Nephron (organoid): ENCODE measurements at regions not wholly inside any gene's neighbourhood (a gene's known extent, or its start where the extent isn't known, plus 50 kb on each side); places are given as distances from the start of the nearest gene placed in this dataset.

Experiments used
- H3K27ac Mint-ChIP-seq, 3 experiments: 2 replicates each; pipeline ENCODE4 v1.8.0; 2020; ENCODE audit warnings: mixed read lengths in 3 of 3, mild to moderate bottlenecking in 2 of 3, moderate library complexity in 1 of 3
- H3K27me3 Mint-ChIP-seq: 2 replicates; pipeline ENCODE4 v1.8.0; 2021; ENCODE audit warnings: low read depth, mild to moderate bottlenecking, moderate library complexity, mixed read lengths
- H3K36me3 Mint-ChIP-seq: 2 replicates; pipeline ENCODE4 v1.8.0; 2020; ENCODE audit warnings: low read depth, mixed read lengths
- H3K4me1 Mint-ChIP-seq: 2 replicates; pipeline ENCODE4 v1.8.0; 2020; ENCODE audit warnings: mixed read lengths
- H3K4me3 Mint-ChIP-seq, 3 experiments: 2 replicates each; pipeline ENCODE4 v1.8.0; 2020; ENCODE audit warnings: mild to moderate bottlenecking in 3 of 3, mixed read lengths in 3 of 3, moderate library complexity in 2 of 3
- H3K9me3 Mint-ChIP-seq: 2 replicates; pipeline ENCODE4 v1.8.0; 2020; ENCODE audit warnings: mixed read lengths
- TF ChIP-seq, protein P1 (sequence below), 3 experiments: fragments of 200-600 bp; sonication (generic); IDR thresholded peaks; one replicate each; pipeline ENCODE4 v1.5.0; 2021; ENCODE audit warnings: antibody characterized with exemption in 3 of 3; ENCODE audit not compliant: unreplicated experiment in 3 of 3

DNA sequence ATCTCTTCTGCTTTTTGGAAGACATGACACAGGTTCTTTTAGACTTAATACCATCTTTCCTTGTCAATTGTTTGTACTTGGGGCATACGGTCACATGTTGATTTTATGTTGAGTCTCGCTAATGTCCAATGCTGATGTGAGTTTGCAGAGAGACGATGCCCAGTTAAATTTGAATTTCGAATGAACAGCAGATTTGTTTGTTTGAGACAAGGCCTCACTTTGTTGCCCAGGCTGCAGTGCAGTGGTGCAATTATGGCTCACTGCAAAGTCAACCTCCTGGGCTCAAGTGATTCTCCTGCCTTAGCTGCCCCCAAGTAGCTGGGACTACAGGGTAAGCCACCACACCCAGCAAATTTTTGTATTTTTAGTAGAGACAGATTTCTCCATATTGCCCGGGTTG, 473.5 kb downstream of the RIT2 start:
- Mint-ChIP-seq H3K4me1 (no peaks in the 10 kb centered on the region), H3K36me3 (no peaks in the 10 kb centered on the region), H3K27me3 (no peaks in the 10 kb centered on the region), H3K9me3 (no peaks in the 10 kb centered on the region), H3K27ac (no peak overlapping the region), H3K4me3 (no peak overlapping the region)
- TF ChIP-seq, protein P1, sequence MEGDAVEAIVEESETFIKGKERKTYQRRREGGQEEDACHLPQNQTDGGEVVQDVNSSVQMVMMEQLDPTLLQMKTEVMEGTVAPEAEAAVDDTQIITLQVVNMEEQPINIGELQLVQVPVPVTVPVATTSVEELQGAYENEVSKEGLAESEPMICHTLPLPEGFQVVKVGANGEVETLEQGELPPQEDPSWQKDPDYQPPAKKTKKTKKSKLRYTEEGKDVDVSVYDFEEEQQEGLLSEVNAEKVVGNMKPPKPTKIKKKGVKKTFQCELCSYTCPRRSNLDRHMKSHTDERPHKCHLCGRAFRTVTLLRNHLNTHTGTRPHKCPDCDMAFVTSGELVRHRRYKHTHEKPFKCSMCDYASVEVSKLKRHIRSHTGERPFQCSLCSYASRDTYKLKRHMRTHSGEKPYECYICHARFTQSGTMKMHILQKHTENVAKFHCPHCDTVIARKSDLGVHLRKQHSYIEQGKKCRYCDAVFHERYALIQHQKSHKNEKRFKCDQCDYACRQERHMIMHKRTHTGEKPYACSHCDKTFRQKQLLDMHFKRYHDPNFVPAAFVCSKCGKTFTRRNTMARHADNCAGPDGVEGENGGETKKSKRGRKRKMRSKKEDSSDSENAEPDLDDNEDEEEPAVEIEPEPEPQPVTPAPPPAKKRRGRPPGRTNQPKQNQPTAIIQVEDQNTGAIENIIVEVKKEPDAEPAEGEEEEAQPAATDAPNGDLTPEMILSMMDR (IDR thresholded peaks at IDR 0.05; ENCODE audit: unreplicated experiment in 3 of 3): no peak

DNA sequence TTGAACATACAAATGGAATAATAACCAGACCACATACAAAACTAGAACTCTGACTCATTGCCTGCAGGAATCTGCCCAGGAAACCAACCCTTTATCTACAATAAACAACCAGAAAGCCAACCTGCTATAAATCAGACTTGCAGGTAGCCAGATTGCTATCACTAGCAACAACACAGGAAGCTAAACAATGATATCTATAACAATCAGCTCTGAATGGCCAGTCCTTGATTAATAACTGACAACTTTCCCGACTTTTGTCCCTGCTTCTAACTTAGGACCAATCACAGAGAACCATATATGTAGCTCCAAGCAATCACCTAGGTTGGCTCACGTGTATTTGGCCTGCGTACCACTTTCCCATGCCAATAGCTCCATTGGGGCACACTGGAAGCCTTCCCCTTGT, 470.8 kb downstream of the RIT2 start:
- no peak overlapping the region for H3K4me3 Mint-ChIP-seq

DNA sequence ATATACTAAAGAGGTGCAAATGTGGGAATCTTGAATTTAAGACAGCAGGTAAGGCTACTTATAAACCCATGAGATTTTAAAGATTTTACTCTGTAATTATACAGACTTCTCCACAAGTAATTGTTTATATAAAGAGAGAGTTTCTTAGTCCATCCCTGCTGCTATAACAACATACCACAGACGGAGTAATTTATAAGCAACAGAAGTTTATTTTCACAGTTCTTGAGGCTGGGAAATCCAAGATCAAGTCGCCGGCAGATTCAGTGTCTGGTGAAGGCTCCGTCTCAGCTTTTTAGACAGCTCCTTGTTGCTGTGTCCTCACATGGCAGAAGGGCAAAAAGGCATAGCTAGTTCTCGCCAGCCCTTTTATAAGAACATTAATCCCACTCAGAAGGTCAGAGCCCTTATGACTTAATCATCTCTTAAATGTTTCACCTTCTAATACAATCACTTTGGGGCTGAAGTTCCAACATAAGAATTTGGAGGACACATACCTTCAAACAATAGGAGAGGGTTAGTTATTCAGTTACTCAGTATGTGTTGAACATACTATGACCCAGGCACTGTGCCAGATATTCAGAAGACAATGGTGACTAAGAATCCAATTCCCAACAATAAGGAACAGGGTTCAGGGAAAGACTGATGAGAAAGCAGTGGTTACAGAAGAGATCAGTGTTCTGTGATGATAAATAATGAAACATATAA, 466.0 kb downstream of the RIT2 start:
- H3K9me3 Mint-ChIP-seq: peaks cover 7% of the 10 kb centered on the region
- no peaks in the 10 kb centered on the region for H3K36me3 Mint-ChIP-seq
- TF ChIP-seq, protein P1 (IDR thresholded peaks at IDR 0.05; ENCODE audit: unreplicated experiment in 3 of 3): no peak
- no peaks in the 10 kb centered on the region for H3K4me1 Mint-ChIP-seq
- H3K27ac Mint-ChIP-seq: no peak overlapping the region
- no peak overlapping the region for H3K4me3 Mint-ChIP-seq
- H3K27me3 Mint-ChIP-seq: no peaks in the 10 kb centered on the region

More for the DNA sequence above, 470.8 kb downstream of the RIT2 start:
- no peaks in the 10 kb centered on the region for H3K27me3 Mint-ChIP-seq
- H3K27ac Mint-ChIP-seq: no peak overlapping the region
- no peaks in the 10 kb centered on the region for H3K4me1 Mint-ChIP-seq
- H3K36me3 Mint-ChIP-seq: no peaks in the 10 kb centered on the region
- no peaks in the 10 kb centered on the region for H3K9me3 Mint-ChIP-seq
- TF ChIP-seq, protein P1 (IDR thresholded peaks at IDR 0.05; ENCODE audit: unreplicated experiment in 3 of 3): no peak

DNA sequence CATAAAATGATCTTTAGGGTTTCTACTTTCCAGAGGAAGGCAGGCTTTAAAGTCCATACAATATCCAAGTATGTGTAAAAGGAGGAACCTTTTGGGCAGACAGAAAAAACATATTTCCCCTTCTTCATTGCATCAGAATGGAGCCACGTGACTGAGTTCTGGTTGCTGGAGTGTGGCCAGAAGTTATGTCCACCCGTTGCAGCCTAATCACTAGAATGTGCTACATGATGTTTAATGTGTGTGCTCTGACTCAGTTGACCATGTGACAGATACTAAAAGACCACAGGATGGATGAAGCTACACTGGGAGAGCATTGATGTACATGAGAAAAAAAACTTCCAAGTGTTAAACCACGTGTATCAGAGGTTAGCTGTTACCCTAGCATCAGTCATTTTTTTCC, 460.9 kb downstream of the RIT2 start:
- TF ChIP-seq, protein P1 (IDR thresholded peaks at IDR 0.05; ENCODE audit: unreplicated experiment in 3 of 3): no peak

DNA sequence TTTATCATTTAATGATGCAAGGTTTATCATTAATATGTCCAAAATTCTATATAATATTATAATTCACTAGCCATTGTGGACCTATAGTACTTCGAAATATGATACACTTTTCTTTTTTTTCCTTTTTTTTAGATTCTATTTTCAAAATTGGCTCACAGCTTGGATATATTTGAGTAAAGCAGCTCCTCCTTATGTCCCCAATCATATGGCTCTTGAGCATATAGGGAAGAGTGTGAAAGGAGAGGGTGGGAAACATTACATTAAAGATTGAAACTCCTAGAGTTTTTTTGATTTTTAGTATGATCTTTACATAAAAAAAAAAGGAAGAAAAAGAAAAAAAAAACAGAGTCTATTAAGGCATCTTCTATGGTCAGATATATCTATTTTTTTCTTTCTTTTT, 457.9 kb downstream of the RIT2 start:
- H3K4me1 Mint-ChIP-seq: no peaks in the 10 kb centered on the region
- peaks cover 7% of the 10 kb centered on the region for H3K9me3 Mint-ChIP-seq
- no peaks in the 10 kb centered on the region for H3K27me3 Mint-ChIP-seq
- no peak overlapping the region for H3K4me3 Mint-ChIP-seq
- TF ChIP-seq, protein P1 (IDR thresholded peaks at IDR 0.05; ENCODE audit: unreplicated experiment in 3 of 3): no peak
- H3K27ac Mint-ChIP-seq: no peak overlapping the region
- no peaks in the 10 kb centered on the region for H3K36me3 Mint-ChIP-seq

More for the DNA sequence above, 460.9 kb downstream of the RIT2 start:
- no peaks in the 10 kb centered on the region for H3K36me3 Mint-ChIP-seq
- H3K27ac Mint-ChIP-seq: no peak overlapping the region
- no peak overlapping the region for H3K4me3 Mint-ChIP-seq
- H3K4me1 Mint-ChIP-seq: no peaks in the 10 kb centered on the region
- H3K9me3 Mint-ChIP-seq: peaks cover 7% of the 10 kb centered on the region
- no peaks in the 10 kb centered on the region for H3K27me3 Mint-ChIP-seq

DNA sequence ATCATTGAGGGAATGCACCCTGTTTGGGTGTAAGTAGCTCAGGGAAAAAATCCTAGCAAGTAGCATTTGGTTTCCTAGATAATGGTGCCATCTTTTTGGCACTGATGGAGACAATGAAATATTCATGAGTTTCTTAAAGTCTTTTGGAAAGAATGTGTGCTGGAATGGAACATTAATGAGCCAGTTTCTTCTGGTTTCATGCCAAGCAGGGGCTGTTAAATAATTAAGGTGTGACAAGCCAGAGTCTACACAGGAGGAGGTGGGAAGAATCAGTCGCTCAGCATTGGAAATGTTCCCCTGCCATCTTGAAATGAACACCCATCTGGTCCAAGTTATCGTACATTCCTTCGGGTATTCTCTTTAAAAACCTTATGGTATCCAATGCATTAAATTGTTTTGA, 457.3 kb downstream of the RIT2 start:
- H3K4me1 Mint-ChIP-seq: no peaks in the 10 kb centered on the region
- no peak overlapping the region for H3K27ac Mint-ChIP-seq
- no peaks in the 10 kb centered on the region for H3K36me3 Mint-ChIP-seq
- H3K27me3 Mint-ChIP-seq: no peaks in the 10 kb centered on the region
- H3K9me3 Mint-ChIP-seq: peaks cover 3% of the 10 kb centered on the region
- no peak overlapping the region for H3K4me3 Mint-ChIP-seq
- TF ChIP-seq, protein P1 (IDR thresholded peaks at IDR 0.05; ENCODE audit: unreplicated experiment in 3 of 3): no peak
